ENCODE measurements at regions not wholly inside any gene's neighbourhood (a gene's known extent, or its start where the extent isn't known, plus 50 kb on each side); places are given as distances from the start of the nearest gene placed in this dataset.
"Not testable (repeated sequence)": the region's sequence is repeated elsewhere in the genome, so short reads cannot be mapped to it uniquely, and the experiment has no call there.

DNA sequence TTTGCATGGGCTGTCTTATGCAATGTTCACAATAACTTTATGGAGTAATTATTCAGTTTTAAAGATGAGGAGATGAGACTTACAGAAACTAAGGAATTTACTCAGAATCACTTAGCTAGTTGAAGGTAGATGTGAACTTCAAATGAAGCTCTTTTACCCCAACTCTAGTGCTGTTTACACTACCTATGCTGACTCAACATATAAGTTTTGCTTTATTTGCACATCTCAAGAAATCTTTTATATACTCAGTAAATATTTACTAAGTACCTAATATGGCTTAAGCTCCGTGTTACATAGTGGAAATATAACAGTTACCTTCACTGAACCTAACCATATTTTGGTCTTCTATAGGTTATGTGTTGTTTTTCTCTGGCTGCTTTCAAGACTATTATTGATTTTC lies 293.2 kb downstream of the ANXA1 start (continued):
- TF ChIP-seq MEF2A (IDR thresholded peaks at IDR 0.05; ENCODE audit: borderline replicate concordance, low read depth) (no peak), TCF12 (IDR thresholded peaks at IDR 0.05) (no peak), TAF1 (IDR thresholded peaks at IDR 0.05; ENCODE audit: borderline replicate concordance, low read depth, low read length) (no peak)
- TF ChIP-seq, protein P1, sequence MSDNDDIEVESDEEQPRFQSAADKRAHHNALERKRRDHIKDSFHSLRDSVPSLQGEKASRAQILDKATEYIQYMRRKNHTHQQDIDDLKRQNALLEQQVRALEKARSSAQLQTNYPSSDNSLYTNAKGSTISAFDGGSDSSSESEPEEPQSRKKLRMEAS (IDR thresholded peaks at IDR 0.05; ENCODE audit: low read depth) = no peak

DNA sequence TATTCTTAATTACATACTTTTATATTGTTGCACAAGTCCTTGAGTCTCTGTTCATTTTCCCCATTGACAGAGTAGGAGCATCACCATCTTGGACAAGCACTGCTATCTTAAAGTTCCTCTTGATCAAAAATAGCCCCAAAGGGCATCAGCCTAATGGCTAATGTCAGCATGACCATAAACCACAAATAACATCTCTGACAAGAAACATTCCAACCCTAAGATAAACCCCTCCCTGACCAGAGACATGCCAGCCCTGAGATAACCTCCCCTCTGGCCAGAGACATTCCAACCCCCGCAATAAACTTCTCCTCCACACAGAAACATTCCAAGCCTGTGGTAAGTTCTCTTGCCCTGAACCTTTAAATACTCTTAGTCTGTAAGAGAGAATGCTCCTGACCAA lies 293.7 kb downstream of the ANXA1 start:
- H3K79me2 ChIP-seq (ENCODE audit: insufficient read depth); H3K9me3 ChIP-seq; H3K4me2 ChIP-seq; H2AFZ ChIP-seq (ENCODE audit: low read depth); H3K27ac ChIP-seq (ENCODE audit: low read depth in 2 of 2, low read length in 1 of 2); CTCF ChIA-PET; H3K9me2 ChIP-seq; H4K20me1 ChIP-seq (ENCODE audit: insufficient read depth); H3K36me3 ChIP-seq (replicated peaks in 1 of 2; ENCODE audit: control insufficient read depth in 1 of 2, insufficient read depth in 2 of 2, low read length in 1 of 2); H3K4me3 ChIP-seq (ENCODE audit: low read depth in 2 of 2, low read length in 1 of 2); H3K4me1 ChIP-seq (ENCODE audit: control insufficient read depth in 1 of 2, insufficient read depth in 2 of 2, low read depth in 1 of 2, low read length in 1 of 2); H3F3A ChIP-seq (replicated peaks; ENCODE audit: insufficient read depth); H3K27me3 ChIP-seq (ENCODE audit: insufficient read depth); DNase-seq; H3K9ac ChIP-seq; POLR2A ChIA-PET: not testable (repeated sequence)
- WGBS (ENCODE audit: low lambda C conversion rate) = 67% methylated on average over 1 of the region's 1 CpG

DNA sequence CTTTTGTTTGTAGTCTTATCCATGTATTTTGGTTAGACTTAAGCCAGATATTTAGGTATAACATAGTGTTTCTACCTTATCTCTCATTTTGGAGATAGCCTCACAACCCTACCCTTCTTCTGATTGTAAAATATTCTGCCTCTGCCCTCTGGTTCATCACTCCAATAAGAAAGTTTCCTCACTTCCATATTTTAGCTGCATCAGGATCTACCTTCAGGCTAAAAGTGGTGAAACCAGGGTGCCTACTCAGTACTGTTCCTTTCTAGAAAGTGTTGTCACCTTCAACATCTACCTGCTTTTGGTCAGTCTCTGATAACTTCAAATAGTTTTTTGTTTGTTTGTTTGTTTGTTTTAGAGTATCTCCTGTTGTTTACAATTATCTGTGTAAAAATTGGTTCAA lies 294.6 kb downstream of the ANXA1 start:
- Histone ChIP-seq H3K9me3 (no peaks in the 10 kb centered on the region), H4K20me1 (ENCODE audit: insufficient read depth) (no peaks in the 10 kb centered on the region), H2AFZ (ENCODE audit: low read depth) (no peak overlapping the region), H3K79me2 (ENCODE audit: insufficient read depth) (no peaks in the 10 kb centered on the region), H3K4me2 (no peak overlapping the region), H3K4me3 (ENCODE audit: low read depth in 2 of 2, low read length in 1 of 2) (no peak overlapping the region), H3K9me2 (0 out of 2 replicates have a peak, but pooled peaks cover 2% of the 10 kb centered on the region), H3K9ac (no peak overlapping the region), H3K4me1 (ENCODE audit: control insufficient read depth in 1 of 2, insufficient read depth in 2 of 2, low read depth in 1 of 2, low read length in 1 of 2) (no peaks in the 10 kb centered on the region), H3K27me3 (ENCODE audit: insufficient read depth) (no peaks in the 10 kb centered on the region), H3K27ac (ENCODE audit: low read depth in 2 of 2, low read length in 1 of 2) (no peak overlapping the region), H3K36me3 (replicated peaks in 1 of 2; ENCODE audit: control insufficient read depth in 1 of 2, insufficient read depth in 2 of 2, low read length in 1 of 2) (no peaks in the 10 kb centered on the region), H3F3A (replicated peaks; ENCODE audit: insufficient read depth) (no peaks in the 10 kb centered on the region)
- ChIA-PET POLR2A (no interaction called here), CTCF (no interaction called here)
- DNase-seq = no peak
- TF ChIP-seq JUND (IDR thresholded peaks at IDR 0.05) (no peak), RCOR1 (IDR thresholded peaks at IDR 0.05; ENCODE audit: low read length) (no peak)
- TF ChIP-seq, protein P2, sequence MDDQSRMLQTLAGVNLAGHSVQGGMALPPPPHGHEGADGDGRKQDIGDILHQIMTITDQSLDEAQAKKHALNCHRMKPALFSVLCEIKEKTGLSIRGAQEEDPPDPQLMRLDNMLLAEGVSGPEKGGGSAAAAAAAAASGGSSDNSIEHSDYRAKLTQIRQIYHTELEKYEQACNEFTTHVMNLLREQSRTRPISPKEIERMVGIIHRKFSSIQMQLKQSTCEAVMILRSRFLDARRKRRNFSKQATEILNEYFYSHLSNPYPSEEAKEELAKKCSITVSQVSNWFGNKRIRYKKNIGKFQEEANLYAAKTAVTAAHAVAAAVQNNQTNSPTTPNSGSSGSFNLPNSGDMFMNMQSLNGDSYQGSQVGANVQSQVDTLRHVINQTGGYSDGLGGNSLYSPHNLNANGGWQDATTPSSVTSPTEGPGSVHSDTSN (IDR thresholded peaks at IDR 0.05) = no peak

DNA sequence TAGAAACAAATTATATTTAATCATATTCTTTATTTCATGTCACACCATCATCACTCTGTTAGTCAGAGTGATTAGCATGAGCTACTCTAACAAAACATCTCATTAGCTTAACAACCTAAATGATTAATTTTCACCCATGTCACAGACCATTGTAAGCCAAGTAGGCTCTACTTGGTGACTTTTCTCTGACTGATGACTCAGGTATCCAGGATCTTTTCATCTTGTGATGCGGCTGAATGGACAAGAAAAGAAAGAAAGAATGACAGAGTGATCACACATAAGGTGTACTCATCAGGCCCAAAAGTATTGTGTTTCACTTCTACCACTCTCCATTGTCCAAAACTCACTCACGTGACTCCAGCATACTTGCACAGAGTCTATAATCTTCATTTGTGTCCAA lies 299.3 kb downstream of the ANXA1 start:
- 50% methylated on average over 2 of the region's 2 CpGs for WGBS (ENCODE audit: low lambda C conversion rate)
- no peaks in the 10 kb centered on the region for H3K4me1 ChIP-seq (ENCODE audit: control insufficient read depth in 1 of 2, insufficient read depth in 2 of 2, low read depth in 1 of 2, low read length in 1 of 2)
- no peak overlapping the region for H3K4me2 ChIP-seq
- no peaks in the 10 kb centered on the region for H3K9me3 ChIP-seq
- H3K9ac ChIP-seq = no peak overlapping the region
- no peak for DNase-seq
- POLR2A ChIA-PET = no interaction called here
- H3F3A ChIP-seq (replicated peaks; ENCODE audit: insufficient read depth) = no peaks in the 10 kb centered on the region
- H3K4me3 ChIP-seq (ENCODE audit: low read depth in 2 of 2, low read length in 1 of 2) = no peak overlapping the region
- H3K27ac ChIP-seq (ENCODE audit: low read depth in 2 of 2, low read length in 1 of 2) = no peak overlapping the region
- 0 out of 2 replicates have a peak, but pooled peaks cover 2% of the 10 kb centered on the region for H3K9me2 ChIP-seq
- H3K79me2 ChIP-seq (ENCODE audit: insufficient read depth) = no peaks in the 10 kb centered on the region
- H4K20me1 ChIP-seq (ENCODE audit: insufficient read depth) = no peaks in the 10 kb centered on the region
- TF ChIP-seq, protein P3, sequence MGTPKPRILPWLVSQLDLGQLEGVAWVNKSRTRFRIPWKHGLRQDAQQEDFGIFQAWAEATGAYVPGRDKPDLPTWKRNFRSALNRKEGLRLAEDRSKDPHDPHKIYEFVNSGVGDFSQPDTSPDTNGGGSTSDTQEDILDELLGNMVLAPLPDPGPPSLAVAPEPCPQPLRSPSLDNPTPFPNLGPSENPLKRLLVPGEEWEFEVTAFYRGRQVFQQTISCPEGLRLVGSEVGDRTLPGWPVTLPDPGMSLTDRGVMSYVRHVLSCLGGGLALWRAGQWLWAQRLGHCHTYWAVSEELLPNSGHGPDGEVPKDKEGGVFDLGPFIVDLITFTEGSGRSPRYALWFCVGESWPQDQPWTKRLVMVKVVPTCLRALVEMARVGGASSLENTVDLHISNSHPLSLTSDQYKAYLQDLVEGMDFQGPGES (IDR thresholded peaks at IDR 0.05; ENCODE audit: low read depth, low read length) = no peak
- H2AFZ ChIP-seq (ENCODE audit: low read depth) = no peak overlapping the region
- H3K36me3 ChIP-seq (replicated peaks in 1 of 2; ENCODE audit: control insufficient read depth in 1 of 2, insufficient read depth in 2 of 2, low read length in 1 of 2) = no peaks in the 10 kb centered on the region
- H3K27me3 ChIP-seq (ENCODE audit: insufficient read depth) = no peaks in the 10 kb centered on the region
- CTCF ChIA-PET = no interaction called here

Measured in SK-N-SH (cell line).